ENCODE measurements at regions not wholly inside any gene's neighbourhood (a gene's known extent, or its start where the extent isn't known, plus 50 kb on each side); places are given as distances from the start of the nearest gene placed in this dataset.

- Histone ChIP-seq H3K27me3 (ENCODE audit: insufficient read depth) (no peaks in the 10 kb centered on the region), H3K79me2 (ENCODE audit: insufficient read depth) (no peaks in the 10 kb centered on the region), H4K20me1 (ENCODE audit: insufficient read depth) (no peaks in the 10 kb centered on the region), H2AFZ (ENCODE audit: low read depth) (peak overlapping the region; percentile 7; the same call in 1 of the 2 replicates), H3K4me1 (ENCODE audit: control insufficient read depth in 1 of 2, insufficient read depth in 2 of 2, low read depth in 1 of 2, low read length in 1 of 2) (peaks cover 0 to 6% of the 10 kb centered on the region in 2 experiments; a peak in 2 of 4 replicates), H3K36me3 (replicated peaks in 1 of 2; ENCODE audit: control insufficient read depth in 1 of 2, insufficient read depth in 2 of 2, low read length in 1 of 2) (no peaks in the 10 kb centered on the region), H3K27ac (ENCODE audit: low read depth in 2 of 2, low read length in 1 of 2) (peak overlapping the region; percentile 51 to 68; a peak in 3 of 4 replicates), H3K9me3 (no peaks in the 10 kb centered on the region), H3K9ac (no peak overlapping the region), H3K9me2 (no peaks in the 10 kb centered on the region), H3K4me3 (ENCODE audit: low read depth in 2 of 2, low read length in 1 of 2) (no peak overlapping the region), H3F3A (replicated peaks; ENCODE audit: insufficient read depth) (peaks cover 9% of the 10 kb centered on the region), H3K4me2 (peak overlapping the region; percentile 48; the same call in 1 of the 2 replicates)
- ChIA-PET CTCF (interaction anchor here (0.9 to 1.4 kb wide), 2 partner anchors 11 to 157 kb away, joined by 3 to 7 read pairs; no protein-coding TSS in a partner anchor), POLR2A (no interaction called here)
- 42% methylated on average over 5 of the region's 5 CpGs for WGBS (ENCODE audit: low lambda C conversion rate)
- DNase-seq = no peak
- TF ChIP-seq MXI1 (IDR thresholded peaks at IDR 0.05; ENCODE audit: low read depth, low read length) (no peak), ZBTB33 (IDR thresholded peaks at IDR 0.05; ENCODE audit: borderline replicate concordance, low read depth) (no peak), MEF2A (IDR thresholded peaks at IDR 0.05; ENCODE audit: borderline replicate concordance, low read depth) (peak; percentile 74; the same call in 1 of the 2 replicates), TEAD4 (IDR thresholded peaks at IDR 0.05; ENCODE audit: borderline replicate concordance, insufficient read depth) (0 out of 2 replicates have a peak, but pooled peaks have one; percentile 17), SIN3A (IDR thresholded peaks at IDR 0.05; ENCODE audit: borderline replicate concordance, low read depth, low read length) (no peak), EZH2phosphoT487 (IDR thresholded peaks at IDR 0.05; ENCODE audit: borderline replicate concordance, low read depth) (no peak), EP300 (IDR thresholded peaks at IDR 0.05; ENCODE audit: borderline replicate concordance in 1 of 2, low read depth in 1 of 2, low read length in 1 of 2) (peak in 1 of 2 experiments; percentile 40; a peak in 1 of 4 replicates), RXRA (IDR thresholded peaks at IDR 0.05; ENCODE audit: borderline replicate concordance, low read depth) (peak; percentile 63; the same call in 1 of the 2 replicates), PBX3 (IDR thresholded peaks at IDR 0.05) (peak; percentile 74), RAD21 (IDR thresholded peaks at IDR 0.05; ENCODE audit: low read length) (no peak), FOSL2 (IDR thresholded peaks at IDR 0.05; ENCODE audit: borderline replicate concordance, low read depth) (peak; percentile 15; the same call in 1 of the 2 replicates), GATA2 (CRISPR knock-in tag; IDR thresholded peaks at IDR 0.05) (no peak), SMC3 (IDR thresholded peaks at IDR 0.05; ENCODE audit: low read depth, low read length) (no peak), IRF3 (IDR thresholded peaks at IDR 0.05; ENCODE audit: low read depth, low read length) (no peak), POLR2AphosphoS5 (IDR thresholded peaks at IDR 0.05; ENCODE audit: low read depth, low read length) (no peak), CHD2 (IDR thresholded peaks at IDR 0.05; ENCODE audit: low read length, partially characterized antibody) (no peak), REST (IDR thresholded peaks at IDR 0.05; ENCODE audit: low read depth, low read length) (peak; percentile 5; the same call in 1 of the 2 replicates), FOXM1 (IDR thresholded peaks at IDR 0.05; ENCODE audit: low read depth) (no peak), RCOR1 (IDR thresholded peaks at IDR 0.05; ENCODE audit: low read length) (no peak), USF2 (IDR thresholded peaks at IDR 0.05; ENCODE audit: borderline replicate concordance, low read depth, low read length) (no peak), MAX (IDR thresholded peaks at IDR 0.05; ENCODE audit: low read depth) (no peak), GABPA (IDR thresholded peaks at IDR 0.05; ENCODE audit: low read depth) (no peak), TAF1 (IDR thresholded peaks at IDR 0.05; ENCODE audit: borderline replicate concordance, low read depth, low read length) (no peak)
These were observed 111.5 kb upstream of the SVIL start for GRCh38 chr10:29746080-29746797.

Data from SK-N-SH (cell line).